Myocyte (in vitro differentiated cells): ENCODE measurements at regions not wholly inside any gene's neighbourhood (a gene's known extent, or its start where the extent isn't known, plus 50 kb on each side); places are given as distances from the start of the nearest gene placed in this dataset.
"Not testable (repeated sequence)": the region's sequence is repeated elsewhere in the genome, so short reads cannot be mapped to it uniquely, and the experiment has no call there.

Experiments
- DNase-seq: peaks from one replicate; pipeline ENCODE4 v3.0.0-alpha.2; 2012; ENCODE audit warnings: low read depth

DNA sequence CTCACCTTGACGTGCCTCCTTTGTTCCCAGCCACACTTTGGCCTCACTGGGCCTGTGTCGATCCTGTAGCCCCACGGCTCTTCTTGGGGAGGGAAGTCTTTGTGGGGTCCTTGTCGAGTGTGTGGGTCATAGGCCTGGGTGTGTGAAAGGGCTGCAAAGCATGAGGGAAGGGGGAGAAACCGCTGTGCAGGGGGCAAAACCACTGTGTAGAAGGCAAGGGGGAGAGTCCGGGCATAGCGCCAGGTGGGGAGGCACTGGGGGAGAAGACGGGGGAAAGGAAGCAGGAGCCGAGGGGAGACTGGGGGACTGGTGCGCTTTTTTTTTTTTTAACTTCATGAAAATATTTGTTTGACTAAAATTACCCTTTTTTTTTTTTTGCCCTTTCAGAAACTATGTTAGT lies 65.1 kb upstream of the RASD2 start:
- no peak for DNase-seq

DNA sequence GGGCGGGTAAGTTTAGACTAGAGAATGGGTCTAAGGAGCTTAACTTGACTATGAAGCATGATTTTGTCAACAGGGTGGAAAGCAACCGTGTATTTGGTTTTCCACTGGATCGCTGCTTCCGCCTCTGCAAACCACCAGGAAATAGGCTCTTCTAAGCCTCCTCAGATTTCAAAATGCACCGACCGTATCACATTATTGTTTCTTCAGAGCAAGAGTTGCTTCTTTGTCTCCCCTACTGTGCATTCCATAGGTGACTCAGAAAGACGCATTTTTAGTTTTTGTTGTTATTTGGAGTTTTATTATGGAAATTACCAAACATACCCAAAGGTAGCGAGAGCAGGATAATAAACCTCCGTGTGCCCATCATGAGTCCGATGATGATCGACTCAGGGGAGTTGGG lies 64.3 kb upstream of the RASD2 start:
- no peak for DNase-seq

DNA sequence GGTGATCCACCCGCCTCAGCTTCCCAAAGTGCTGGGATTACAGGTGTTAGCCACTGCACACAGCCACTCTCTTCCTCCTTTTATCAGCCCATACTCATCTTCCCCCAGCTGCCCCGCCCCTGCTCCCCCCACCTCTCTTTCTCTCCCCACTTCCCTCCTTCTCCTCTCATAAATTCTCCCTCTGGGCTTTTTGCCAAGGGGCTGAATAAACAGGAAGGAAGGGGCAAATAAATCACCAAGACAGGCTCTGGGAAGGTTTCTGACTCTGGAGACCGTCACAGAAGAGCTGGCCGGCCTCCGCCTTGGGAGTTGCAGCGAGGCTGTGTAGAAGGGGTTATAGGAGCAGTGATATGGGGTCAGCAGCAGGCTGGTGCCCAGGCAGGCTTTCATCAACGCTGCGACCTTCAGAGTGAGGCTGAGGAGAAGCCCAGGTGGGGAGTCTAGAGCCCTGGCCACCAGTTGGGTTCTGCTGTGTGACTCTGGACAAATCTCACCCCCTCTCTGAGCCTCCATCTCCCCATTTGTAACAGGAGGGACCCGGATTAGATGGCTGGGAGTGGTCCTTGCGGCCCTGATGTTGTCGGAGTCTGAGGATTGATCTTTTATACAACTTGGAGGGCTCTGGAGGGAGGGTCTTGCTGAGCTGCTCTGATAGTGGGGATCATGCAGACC lies 62.6 kb upstream of the RASD2 start:
- DNase-seq, result peak; percentile 72

DNA sequence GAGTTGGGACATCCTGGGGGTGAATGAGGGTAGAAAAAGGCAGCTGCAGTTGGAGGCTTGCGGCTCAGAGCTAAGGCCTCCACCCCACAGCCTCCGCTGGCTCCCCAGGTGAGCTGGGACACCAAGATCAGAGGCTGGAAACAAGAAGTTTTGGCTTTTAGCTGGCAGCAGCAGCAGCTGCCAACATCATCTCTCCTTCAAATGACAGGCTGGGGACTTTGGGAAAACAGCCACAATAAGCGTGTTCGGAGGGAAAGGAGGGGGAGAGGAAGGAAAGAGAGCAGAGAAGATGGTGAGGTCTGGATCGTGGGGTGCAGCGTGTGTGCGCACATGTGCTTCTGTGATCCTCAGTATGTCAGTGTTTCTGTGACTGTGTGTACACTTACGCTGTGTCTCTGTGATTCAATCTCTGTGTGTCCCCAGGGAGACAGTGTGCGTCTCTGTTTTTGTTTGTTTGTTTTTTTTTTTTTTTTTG lies 62.0 kb upstream of the RASD2 start:
- DNase-seq, result no peak

DNA sequence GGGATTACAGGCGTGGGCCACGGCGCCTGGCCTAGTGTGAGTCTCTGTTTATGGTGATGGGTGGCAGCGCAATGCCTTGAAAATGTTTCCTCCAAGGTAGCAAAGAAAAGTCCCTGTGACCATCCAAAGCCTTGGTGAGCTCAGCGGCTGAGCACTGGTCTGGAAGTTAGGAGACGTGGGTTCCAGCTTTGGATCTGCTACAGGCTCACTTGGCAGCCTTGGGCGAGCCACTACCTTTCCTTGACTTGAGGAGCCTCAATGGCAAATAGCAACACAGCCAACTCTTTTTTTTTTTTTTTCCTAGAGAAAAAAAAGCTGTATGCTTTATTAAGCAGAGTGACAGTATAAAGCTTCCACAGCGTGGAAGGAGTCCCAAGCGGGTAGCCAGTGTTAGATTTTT lies 61.3 kb upstream of the RASD2 start:
- DNase-seq, result no peak

DNA sequence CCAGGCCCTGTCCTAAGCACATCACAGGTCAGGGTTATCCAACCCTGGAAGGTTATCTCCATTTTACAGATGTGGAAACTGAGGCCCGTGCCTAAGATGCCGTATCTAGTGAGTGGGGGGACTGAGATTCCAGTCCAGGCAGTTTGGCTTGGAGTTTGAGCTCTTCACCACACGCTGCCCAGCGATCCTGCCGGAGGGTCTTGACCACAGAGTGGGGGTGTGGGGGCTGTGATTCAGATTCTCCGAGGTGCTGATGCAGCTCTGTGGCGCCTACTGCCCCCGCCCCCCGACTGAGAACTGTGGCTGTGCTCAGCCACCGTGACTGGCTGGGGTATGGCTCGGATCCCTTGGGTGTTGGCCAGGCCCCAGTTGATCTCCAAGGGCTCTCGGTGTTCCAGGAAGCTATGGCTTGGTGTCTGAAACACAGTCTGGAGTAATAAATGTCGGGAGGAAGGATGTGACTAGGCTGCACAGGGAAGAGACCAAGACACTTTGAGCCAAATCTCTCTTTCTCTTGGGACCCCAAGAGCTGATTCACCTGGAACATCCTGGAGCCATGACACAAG lies 60.6 kb upstream of the RASD2 start:
- DNase-seq, result no peak

DNA sequence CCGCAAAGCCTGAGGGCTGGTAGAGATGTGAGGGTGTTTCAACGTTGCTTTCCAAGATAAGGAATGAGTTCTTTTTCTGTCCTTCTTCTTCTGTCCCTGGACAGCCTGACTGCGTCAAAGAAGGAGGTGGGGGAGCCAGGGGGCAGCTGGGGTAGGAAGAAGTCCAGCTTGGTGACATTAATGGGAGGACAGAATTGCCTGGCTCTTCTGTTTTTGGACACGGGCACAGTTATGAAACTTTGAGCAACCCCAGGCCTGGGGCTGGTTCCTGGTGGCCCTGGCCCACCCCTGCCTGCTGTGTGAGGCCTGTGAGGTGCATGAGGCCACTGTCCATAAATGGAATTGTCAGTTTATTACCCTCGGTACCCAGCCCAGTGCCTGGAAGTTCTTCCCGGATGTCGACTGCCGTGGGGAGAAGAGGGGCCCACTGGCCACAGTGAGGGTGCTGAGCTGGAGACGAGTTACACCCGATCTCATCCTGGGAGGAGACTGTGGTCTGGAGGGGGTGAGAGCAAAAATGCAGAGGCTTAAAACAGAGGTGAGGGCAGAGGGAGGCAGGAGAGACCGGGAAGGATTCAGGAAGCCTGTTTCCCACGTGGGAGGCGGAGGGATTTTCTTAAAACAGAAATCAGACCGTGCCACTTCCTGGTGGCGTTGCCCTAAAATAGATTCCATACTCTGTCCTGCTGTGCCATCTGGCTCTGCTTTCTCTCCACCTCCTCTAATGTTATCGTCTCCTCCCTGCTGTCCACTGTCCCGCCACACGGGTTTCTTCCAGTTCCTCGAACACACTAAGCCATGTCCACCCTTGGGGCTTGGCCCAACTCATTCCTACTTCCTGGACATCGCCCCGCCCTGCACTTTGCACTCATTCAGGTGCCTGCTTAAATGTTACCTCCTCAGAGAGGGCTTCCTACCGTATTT lies 59.7 kb upstream of the RASD2 start:
- DNase-seq, result no peak

DNA sequence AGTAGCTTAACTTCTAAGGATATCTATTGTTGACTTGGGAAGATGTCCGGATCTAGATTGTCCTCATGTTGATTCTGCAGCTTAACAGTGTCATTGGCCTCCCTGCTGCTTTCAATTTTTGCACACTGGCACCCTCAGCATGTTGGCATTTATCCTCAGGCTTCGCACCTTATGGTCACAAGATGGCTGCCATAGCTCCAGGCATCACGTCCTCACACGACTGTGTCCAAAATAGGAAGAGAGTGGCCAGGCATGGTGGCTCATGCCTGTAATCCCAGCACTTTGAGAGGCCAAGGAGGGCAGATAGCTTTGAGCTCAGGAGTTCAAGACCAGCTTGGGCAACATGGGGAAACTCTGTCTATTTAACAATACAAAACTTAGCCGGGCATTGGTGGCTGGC lies 58.3 kb upstream of the RASD2 start:
- DNase-seq, result no peak

DNA sequence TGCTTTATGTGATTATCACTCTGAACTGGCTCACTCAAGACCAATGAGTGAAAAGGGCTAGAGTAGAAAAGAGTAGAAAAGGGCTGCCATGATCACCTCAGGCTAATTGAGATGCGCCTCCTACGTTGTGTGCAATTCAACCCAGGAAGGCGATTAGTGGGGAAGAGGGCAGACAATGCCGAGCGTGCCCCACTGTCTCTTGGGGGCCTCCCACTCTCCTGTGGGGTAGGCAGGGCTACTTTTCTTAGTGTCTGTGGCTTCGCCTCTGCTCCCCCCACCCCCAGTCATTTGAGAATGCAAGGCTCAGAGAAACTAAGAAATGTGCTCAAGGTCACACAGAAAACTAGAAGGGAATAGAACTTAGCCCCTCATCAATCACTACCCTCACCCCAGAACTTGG lies 57.7 kb upstream of the RASD2 start:
- no peak for DNase-seq

DNA sequence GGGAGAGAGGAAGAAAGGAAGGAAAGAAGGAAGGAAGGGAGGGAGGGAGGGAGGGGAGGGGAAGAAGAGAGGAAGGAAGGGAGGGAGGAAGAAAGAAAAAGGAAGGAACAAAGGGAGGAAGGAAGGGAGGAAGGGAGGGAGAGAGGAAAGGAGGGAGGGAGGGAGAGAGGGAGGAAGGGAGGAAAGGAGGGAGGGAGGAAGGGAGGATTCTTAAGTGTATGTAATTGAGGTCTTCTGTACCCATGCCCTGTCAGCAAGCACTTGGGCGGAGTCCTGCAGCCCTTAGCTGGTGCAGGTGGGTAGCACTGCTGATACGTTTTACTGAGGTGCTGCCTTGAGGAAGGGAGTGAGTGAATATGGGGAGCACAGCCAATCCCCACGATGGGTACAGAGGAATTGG lies 56.9 kb upstream of the RASD2 start:
- no peak for DNase-seq

DNA sequence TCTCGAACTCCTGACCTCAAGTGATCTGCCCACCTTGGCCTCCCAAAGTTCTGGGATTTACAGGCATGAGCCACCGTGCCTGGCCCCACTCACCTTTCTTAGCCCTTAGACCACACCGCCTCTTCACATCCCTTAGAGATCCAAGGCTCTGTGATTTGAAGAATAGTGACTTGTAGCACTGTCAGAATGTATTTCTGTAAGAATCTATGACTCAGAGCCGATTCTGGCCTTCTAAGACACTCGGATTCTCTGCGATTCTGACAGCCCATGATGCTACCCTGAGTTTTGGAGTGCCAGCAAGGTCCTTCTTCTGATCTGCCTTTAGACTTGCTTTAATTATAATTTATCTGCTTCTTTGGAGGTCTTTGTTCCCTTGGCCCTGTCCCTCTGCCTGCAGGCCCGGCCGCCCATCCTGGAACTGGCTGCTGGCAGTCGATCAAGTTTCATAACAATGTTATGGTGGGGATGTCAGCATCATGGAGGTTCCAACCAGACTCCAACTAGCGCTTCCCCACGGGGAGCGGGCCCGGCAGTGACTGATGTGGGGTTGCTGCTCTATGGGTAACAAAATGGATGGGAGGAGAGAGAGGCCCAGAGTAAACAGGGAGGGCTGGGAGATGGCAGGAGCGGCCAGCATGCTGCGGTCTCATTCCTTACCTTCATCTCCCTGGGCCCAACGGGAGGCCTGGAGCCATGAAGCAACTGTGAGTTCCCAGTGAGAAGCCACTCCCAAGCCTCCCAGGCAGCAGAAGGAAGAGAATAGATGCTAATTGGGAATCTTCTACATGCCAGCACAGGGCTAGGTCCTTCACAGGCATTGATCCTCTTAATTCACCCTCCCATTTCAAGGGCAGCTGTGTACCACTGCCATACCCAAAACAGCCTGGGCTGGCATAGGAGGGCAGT lies 55.7 kb upstream of the RASD2 start:
- no peak for DNase-seq

DNA sequence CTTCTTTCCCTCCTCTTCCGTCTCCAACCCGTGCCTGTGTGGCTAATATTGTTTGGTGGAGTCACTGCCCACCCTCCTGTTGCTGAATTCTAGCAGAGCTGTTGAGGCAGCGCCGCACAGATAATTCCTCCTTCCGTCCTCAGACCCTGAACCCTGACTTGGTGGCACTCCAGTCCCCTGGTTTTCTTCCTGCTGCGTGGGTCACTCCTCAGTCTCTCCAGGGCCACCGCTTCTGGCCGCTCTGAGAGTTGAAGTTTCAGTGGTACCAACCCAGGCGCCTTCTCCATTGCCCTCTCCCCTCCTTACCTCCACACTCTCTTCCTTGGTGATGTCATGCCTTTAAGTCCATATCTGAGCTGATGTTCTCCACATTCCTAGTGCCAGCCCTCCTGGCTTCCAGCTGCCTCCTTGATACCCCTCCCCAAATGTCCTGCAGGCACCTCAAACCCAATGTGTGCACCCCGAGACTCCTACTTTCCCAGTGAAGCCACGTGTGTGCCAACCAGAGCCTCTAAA lies 54.5 kb upstream of the RASD2 start:
- DNase-seq, result no peak

DNA sequence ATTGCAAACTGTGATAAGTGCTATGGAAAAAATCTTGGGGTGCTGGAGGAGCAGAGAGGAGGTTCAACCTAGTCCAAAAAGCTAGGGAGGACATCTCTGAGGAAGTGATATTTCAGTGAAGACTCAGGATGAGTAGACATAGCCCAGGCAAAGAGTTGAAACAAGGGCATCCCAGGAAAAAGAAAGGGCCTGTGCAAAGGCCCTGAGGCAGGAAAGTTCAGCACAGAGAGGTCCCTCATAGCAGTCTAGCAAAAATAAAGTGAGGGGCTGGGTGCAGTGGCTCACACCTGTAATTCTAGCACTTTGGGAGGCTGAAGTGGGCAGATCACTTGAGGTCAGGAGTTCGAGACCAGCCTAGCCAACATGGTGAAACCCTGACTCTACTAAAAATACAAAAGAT lies 53.0 kb upstream of the RASD2 start:
- not testable (repeated sequence) for DNase-seq

DNA sequence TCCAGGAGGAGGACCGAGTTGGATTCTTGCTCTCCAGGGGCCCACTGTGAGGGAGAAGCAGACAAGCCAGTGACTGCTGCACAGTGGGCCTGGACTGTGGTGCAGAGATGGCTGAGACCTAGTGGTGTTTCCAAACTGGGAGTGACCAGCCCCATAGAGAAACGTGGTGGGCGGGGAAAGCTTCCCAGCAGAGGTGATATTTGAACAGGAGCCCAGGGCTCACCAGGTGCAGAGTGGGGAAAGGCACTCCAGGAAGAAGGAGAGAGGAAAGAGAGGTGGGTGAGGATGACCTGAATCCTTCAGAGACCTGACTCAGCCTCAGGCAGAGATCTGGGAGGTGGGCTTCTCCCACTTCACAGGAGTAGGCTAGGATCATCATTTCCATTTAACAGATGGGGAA lies 52.1 kb upstream of the RASD2 start:
- no peak for DNase-seq

DNA sequence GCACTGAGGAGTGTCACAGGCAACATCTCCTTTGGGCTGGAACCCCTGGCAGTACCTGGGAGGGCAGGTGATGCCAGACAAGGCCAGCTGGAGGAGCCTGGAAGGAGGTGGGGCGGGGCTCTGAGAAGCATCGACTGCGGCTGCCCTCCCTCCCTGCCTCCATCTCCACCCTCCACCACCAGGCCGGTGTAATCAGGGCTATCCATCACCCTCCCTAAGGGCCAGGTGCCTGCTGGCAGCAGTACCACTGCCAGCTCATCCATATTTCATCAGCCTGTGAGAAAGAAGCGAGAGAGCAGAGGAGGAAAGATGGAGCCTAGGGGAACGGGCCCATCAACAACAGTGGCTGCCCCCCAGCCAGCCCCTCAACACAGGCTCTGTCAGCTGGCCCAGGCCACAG lies 51.4 kb upstream of the RASD2 start:
- no peak for DNase-seq
